AG04449 (cell line): ENCODE measurements at regions not wholly inside any gene's neighbourhood (a gene's known extent, or its start where the extent isn't known, plus 50 kb on each side); places are given as distances from the start of the nearest gene placed in this dataset.
A peak's percentile ranks its signal among the peaks of the same experiment; 100 is the strongest.

Experiments used
- CTCF ChIA-PET: fragments of 350-600 bp; formaldehyde crosslinking; extraction: SDS; loops from one replicate; lab custom pipeline; 2021; ENCODE audit warnings: antibody characterized with exemption; lab: Yijun Ruan, JAX
- POLR2A ChIA-PET: fragments of 400-600, 350-600 bp; formaldehyde crosslinking; extraction: SDS; loops from one replicate; lab custom pipeline; 2020; ENCODE audit warnings: antibody characterized with exemption, inconsistent platforms; lab: Yijun Ruan, JAX
- DNase-seq: peaks from one replicate; pipeline ENCODE4 v3.0.0-alpha.2; 2010; ENCODE audit warnings: low read depth, low spot score
- H3K4me3 ChIP-seq: 2 replicates; pipeline ENCODE4 v1.5.1; 2011; ENCODE audit warnings: low read depth, mild to moderate bottlenecking, control low read depth, low read length
- TF ChIP-seq, protein P1 (sequence below): IDR thresholded peaks from one replicate; pipeline ENCODE4 v1.5.1; 2011; ENCODE audit warnings: mild to moderate bottlenecking, moderate library complexity, low read length, control low read depth, inconsistent platforms; ENCODE audit not compliant: insufficient read depth; ENCODE audit errors: missing control alignments

DNA sequence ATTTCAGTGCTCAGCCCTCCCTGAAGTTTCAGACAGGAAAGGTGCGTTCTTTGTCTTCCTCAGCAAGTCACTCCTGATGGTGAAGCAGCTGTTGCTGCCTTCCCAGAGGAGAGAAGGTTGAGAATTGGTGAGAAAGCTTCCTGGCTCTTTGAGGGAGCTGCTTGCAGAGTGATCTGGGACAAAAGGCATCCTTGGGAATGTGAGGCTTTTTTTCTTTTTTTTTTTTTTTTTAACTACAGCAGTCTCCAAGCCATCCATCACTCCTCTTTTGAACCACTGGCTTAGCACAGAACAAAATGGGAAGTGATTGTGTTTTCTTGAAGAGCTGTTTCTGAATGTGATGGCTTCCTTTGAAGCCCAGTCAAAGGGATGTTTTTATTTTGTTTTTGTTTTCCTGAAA lies 120.4 kb upstream of the LRIG3 start:
- ChIA-PET CTCF (interaction anchor here (1.2 to 1.4 kb wide), 2 partner anchors 15 to 500 kb away, joined by 3 read pairs; no protein-coding TSS in a partner anchor), POLR2A (interaction anchor here (0.6 to 1.3 kb wide), 5 partner anchors 14 to 627 kb away, joined by 3 to 4 read pairs (median 3); no protein-coding TSS in a partner anchor)
- no peak overlapping the region for H3K4me3 ChIP-seq
- peak; percentile 73 for DNase-seq
- TF ChIP-seq, protein P1, sequence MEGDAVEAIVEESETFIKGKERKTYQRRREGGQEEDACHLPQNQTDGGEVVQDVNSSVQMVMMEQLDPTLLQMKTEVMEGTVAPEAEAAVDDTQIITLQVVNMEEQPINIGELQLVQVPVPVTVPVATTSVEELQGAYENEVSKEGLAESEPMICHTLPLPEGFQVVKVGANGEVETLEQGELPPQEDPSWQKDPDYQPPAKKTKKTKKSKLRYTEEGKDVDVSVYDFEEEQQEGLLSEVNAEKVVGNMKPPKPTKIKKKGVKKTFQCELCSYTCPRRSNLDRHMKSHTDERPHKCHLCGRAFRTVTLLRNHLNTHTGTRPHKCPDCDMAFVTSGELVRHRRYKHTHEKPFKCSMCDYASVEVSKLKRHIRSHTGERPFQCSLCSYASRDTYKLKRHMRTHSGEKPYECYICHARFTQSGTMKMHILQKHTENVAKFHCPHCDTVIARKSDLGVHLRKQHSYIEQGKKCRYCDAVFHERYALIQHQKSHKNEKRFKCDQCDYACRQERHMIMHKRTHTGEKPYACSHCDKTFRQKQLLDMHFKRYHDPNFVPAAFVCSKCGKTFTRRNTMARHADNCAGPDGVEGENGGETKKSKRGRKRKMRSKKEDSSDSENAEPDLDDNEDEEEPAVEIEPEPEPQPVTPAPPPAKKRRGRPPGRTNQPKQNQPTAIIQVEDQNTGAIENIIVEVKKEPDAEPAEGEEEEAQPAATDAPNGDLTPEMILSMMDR: no peak

GRCh38 chr12:59040043-59040442 lies 119.7 kb upstream of the LRIG3 start:
- POLR2A ChIA-PET: interaction anchor here (0.6 kb wide), 3 partner anchors 15 to 626 kb away, joined by 3 read pairs; no protein-coding TSS in a partner anchor
- DNase-seq: no peak
- TF ChIP-seq, protein P1: no peak
- no peak overlapping the region for H3K4me3 ChIP-seq
- CTCF ChIA-PET: interaction anchor here (1.2 to 1.4 kb wide), 2 partner anchors 16 to 499 kb away, joined by 3 read pairs; no protein-coding TSS in a partner anchor

- ChIA-PET CTCF (no interaction called here), POLR2A (no interaction called here)
- TF ChIP-seq, protein P1: no peak
- no peak overlapping the region for H3K4me3 ChIP-seq
- DNase-seq: no peak
Measured at GRCh38 chr12:59039005-59039404, 118.7 kb upstream of the LRIG3 start.

DNA sequence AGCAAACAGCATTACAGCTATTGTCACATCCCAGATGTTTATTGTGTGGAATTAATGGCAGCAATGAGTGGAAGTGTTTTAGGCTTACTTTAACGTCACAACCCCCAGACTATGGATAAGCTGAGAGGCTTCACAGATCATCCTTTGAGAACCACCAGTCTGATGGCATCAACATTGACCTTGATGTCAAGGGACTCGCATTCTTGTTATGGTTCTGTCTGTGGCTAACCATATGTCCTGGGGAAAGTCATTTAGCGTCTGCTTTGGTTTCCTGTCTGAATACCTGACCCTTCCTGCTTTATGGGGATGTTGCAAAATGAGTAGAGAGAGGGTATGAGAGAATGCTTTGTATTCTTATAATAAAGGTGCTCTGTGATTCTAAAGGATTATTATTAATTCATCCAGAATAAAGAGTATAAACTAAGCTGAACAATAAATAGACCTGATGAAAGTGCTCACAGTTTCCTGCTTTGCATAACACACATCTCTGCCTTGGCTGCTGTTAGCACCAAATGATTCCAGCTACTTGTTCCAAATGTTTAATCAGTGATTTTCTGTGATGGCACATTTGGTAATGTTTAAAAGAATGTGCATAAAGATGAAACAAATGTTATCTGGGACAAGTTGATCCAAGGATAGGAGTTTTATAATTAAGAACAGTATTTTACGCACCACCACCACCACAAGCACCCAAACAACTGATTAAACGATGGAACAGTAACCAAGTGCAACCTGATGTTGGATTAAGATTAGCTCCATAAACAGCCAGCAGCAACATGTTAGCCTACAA lies 116.9 kb upstream of the LRIG3 start:
- CTCF ChIA-PET: no interaction called here
- POLR2A ChIA-PET: no interaction called here
- no peak overlapping the region for H3K4me3 ChIP-seq
- TF ChIP-seq, protein P1: no peak
- peak; percentile 33 for DNase-seq

- DNase-seq: no peak
- CTCF ChIA-PET: interaction anchor here (0.7 kb wide), 1 partner anchor 16 kb away, joined by 3 read pairs; no protein-coding TSS in a partner anchor
- H3K4me3 ChIP-seq: no peak overlapping the region
- POLR2A ChIA-PET: no interaction called here
- TF ChIP-seq, protein P1: no peak
Measured at GRCh38 chr12:59036347-59036746, 116.0 kb upstream of the LRIG3 start.

DNA sequence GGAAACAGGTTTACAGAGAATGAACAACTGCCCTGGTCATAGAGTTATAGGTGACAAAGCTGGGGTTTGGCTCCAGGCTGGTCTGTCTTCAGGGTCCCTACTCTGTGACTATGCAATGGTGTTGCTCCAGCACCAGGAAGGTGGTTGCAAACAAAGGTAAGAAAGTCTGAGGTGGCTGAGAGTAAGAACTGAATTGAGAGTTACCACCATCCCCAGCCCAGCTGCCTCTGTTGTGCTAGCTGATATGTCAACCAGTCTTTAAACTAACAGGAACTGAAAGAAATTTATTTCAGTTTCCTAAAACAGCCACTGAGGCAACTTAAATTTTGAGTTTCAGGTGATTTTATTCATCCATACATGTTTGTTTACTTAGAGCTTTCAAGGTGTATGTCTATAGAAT lies 111.0 kb upstream of the LRIG3 start:
- TF ChIP-seq, protein P1: no peak
- ChIA-PET POLR2A (no interaction called here), CTCF (no interaction called here)
- DNase-seq: no peak
- no peak overlapping the region for H3K4me3 ChIP-seq
